ENCODE measurements at regions not wholly inside any gene's neighbourhood (a gene's known extent, or its start where the extent isn't known, plus 50 kb on each side); places are given as distances from the start of the nearest gene placed in this dataset.

GRCh38 chr6:170212956-170213636 lies 77.8 kb downstream of the DLL1 start:
- DNase-seq: no peak

GRCh38 chr6:170212051-170212756 lies 78.7 kb downstream of the DLL1 start:
- DNase-seq: no peak

- no peak for DNase-seq
These were observed 79.4 kb downstream of the DLL1 start for GRCh38 chr6:170211404-170212025.

- DNase-seq: no peak
These were observed 80.1 kb downstream of the DLL1 start for GRCh38 chr6:170210651-170211403.

GRCh38 chr6:170210026-170210390 lies 80.9 kb downstream of the DLL1 start:
- DNase-seq: no peak

- DNase-seq: no peak
These were observed 81.4 kb downstream of the DLL1 start for GRCh38 chr6:170209354-170210025.

GRCh38 chr6:170208651-170209353 lies 82.1 kb downstream of the DLL1 start:
- no peak for DNase-seq

- DNase-seq: no peak
These were observed 82.7 kb downstream of the DLL1 start for GRCh38 chr6:170208182-170208601.

GRCh38 chr6:170207586-170208181 lies 83.2 kb downstream of the DLL1 start:
- no peak for DNase-seq

GRCh38 chr6:170206851-170207431 lies 83.9 kb downstream of the DLL1 start:
- DNase-seq: no peak

GRCh38 chr6:170206317-170206621 lies 84.6 kb downstream of the DLL1 start:
- DNase-seq: no peak

GRCh38 chr6:170205534-170206316 lies 85.2 kb downstream of the DLL1 start:
- no peak for DNase-seq

GRCh38 chr6:170205126-170205525 lies 85.8 kb downstream of the DLL1 start:
- no peak for DNase-seq

- DNase-seq: peak; percentile 43
These were observed 87.7 kb downstream of the DLL1 start for GRCh38 chr6:170203212-170203611.

- no peak for DNase-seq
These were observed 88.3 kb downstream of the DLL1 start for GRCh38 chr6:170202416-170203135.

- DNase-seq: no peak
These were observed 89.5 kb downstream of the DLL1 start for GRCh38 chr6:170201361-170201760.

GRCh38 chr6:170200458-170200891 lies 90.4 kb downstream of the DLL1 start:
- DNase-seq: no peak

- DNase-seq: no peak
These were observed 91.2 kb downstream of the DLL1 start for GRCh38 chr6:170199716-170200115.

- no peak for DNase-seq
These were observed 92.6 kb downstream of the DLL1 start for GRCh38 chr6:170198298-170198697.

- DNase-seq: no peak
These were observed 97.5 kb downstream of the DLL1 start for GRCh38 chr6:170193326-170193821.
